Stomach (tissue), 4 donors: ENCODE measurements at regions not wholly inside any gene's neighbourhood (a gene's known extent, or its start where the extent isn't known, plus 50 kb on each side); places are given as distances from the start of the nearest gene placed in this dataset.

Source experiments
- POLR2A ChIP-seq, 4 donors: fragments of 450-650 bp; IDR thresholded peaks; one replicate each; pipeline ENCODE4 v1.6.1; 2016; ENCODE audit warnings: antibody characterized with exemption in 4 of 4, control low read depth in 2 of 4, mild to moderate bottlenecking in 1 of 4, moderate library complexity in 1 of 4
- POLR2AphosphoS5 ChIP-seq, 3 donors: sonication (generic); formaldehyde crosslinking; IDR thresholded peaks; one replicate each; pipeline ENCODE4 v1.6.1; 2016; ENCODE audit warnings: antibody characterized with exemption in 3 of 3

- no peak for TF ChIP-seq POLR2AphosphoS5 (IDR thresholded peaks at IDR 0.05)
- TF ChIP-seq POLR2A (IDR thresholded peaks at IDR 0.05), result no peak
Observed at GRCh38 chr3:177491296-177492032, 294.2 kb upstream of the TBL1XR1 start.
